HG03354 (cell line): ENCODE measurements at regions not wholly inside any gene's neighbourhood (a gene's known extent, or its start where the extent isn't known, plus 50 kb on each side); places are given as distances from the start of the nearest gene placed in this dataset.

Experiments
- ATAC-seq: cut with Tn5 transposase; IDR thresholded peaks from one replicate; pipeline ENCODE4 v1.9.1; 2021; ENCODE audit warnings: mild to moderate bottlenecking; ENCODE audit not compliant: unreplicated experiment, poor library complexity, severe bottlenecking

GRCh38 chr2:228673876-228674554 lies 492.5 kb upstream of the SPHKAP start:
- no peak for ATAC-seq

GRCh38 chr2:228669690-228670089 lies 488.2 kb upstream of the SPHKAP start:
- no peak for ATAC-seq

- ATAC-seq = no peak
Measured at GRCh38 chr2:228665232-228665631, 483.7 kb upstream of the SPHKAP start.

GRCh38 chr2:228658998-228659397 lies 477.5 kb upstream of the SPHKAP start:
- no peak for ATAC-seq

GRCh38 chr2:228657807-228658402 lies 476.4 kb upstream of the SPHKAP start:
- ATAC-seq = no peak

GRCh38 chr2:228655331-228655730 lies 473.8 kb upstream of the SPHKAP start:
- no peak for ATAC-seq

- ATAC-seq = no peak
Measured at GRCh38 chr2:228654707-228655106, 473.2 kb upstream of the SPHKAP start.

GRCh38 chr2:228653884-228654283 lies 472.4 kb upstream of the SPHKAP start:
- no peak for ATAC-seq

- no peak for ATAC-seq
Measured at GRCh38 chr2:228652366-228652765, 470.9 kb upstream of the SPHKAP start.

- ATAC-seq = no peak
Measured at GRCh38 chr2:228649876-228650275, 468.4 kb upstream of the SPHKAP start.

GRCh38 chr2:228649447-228649846 lies 468.0 kb upstream of the SPHKAP start:
- ATAC-seq = no peak

GRCh38 chr2:228648541-228648940 lies 467.1 kb upstream of the SPHKAP start:
- ATAC-seq = no peak

GRCh38 chr2:228646061-228646460 lies 464.6 kb upstream of the SPHKAP start:
- ATAC-seq = no peak

- no peak for ATAC-seq
Measured at GRCh38 chr2:228644199-228644598, 462.7 kb upstream of the SPHKAP start.

GRCh38 chr2:228642861-228643260 lies 461.4 kb upstream of the SPHKAP start:
- ATAC-seq = no peak

- ATAC-seq = no peak
Measured at GRCh38 chr2:228630786-228631185, 449.3 kb upstream of the SPHKAP start.

GRCh38 chr2:228629251-228629650 lies 447.8 kb upstream of the SPHKAP start:
- ATAC-seq = no peak

GRCh38 chr2:228628682-228629081 lies 447.2 kb upstream of the SPHKAP start:
- no peak for ATAC-seq

GRCh38 chr2:228627510-228627909 lies 446.0 kb upstream of the SPHKAP start:
- ATAC-seq = no peak

- ATAC-seq = no peak
Measured at GRCh38 chr2:228625481-228625880, 444.0 kb upstream of the SPHKAP start.

- no peak for ATAC-seq
Measured at GRCh38 chr2:228624733-228625132, 443.2 kb upstream of the SPHKAP start.

GRCh38 chr2:228615496-228615895 lies 434.0 kb upstream of the SPHKAP start:
- ATAC-seq = no peak
